ENCODE measurements at regions not wholly inside any gene's neighbourhood (a gene's known extent, or its start where the extent isn't known, plus 50 kb on each side); places are given as distances from the start of the nearest gene placed in this dataset.

DNA sequence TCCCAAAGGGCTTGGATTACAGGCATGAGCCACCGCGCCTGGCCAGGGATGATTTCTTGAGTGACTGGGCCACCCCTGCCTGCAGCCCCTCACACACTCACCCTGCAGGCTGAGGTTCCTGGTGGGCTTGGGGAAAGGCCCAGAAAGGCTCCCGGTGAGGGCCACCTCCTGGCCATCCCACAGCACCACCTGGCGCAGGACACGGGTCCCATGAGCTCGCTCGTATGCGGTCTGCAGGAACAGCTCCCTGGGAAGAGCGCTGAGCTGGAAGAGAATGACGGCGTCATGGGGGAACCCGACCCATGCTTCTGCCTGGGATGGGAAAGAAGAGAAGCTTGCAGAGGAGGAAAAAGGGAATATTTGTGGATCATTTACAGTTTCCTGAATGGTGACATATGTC lies 59.3 kb downstream of the RMI2 start:
- DNase-seq: no peak
- no peaks in the 10 kb centered on the region for H3K27me3 ChIP-seq (replicated peaks)
- no peaks in the 10 kb centered on the region for H3K36me3 ChIP-seq (replicated peaks)
- TF ChIP-seq, protein P1, sequence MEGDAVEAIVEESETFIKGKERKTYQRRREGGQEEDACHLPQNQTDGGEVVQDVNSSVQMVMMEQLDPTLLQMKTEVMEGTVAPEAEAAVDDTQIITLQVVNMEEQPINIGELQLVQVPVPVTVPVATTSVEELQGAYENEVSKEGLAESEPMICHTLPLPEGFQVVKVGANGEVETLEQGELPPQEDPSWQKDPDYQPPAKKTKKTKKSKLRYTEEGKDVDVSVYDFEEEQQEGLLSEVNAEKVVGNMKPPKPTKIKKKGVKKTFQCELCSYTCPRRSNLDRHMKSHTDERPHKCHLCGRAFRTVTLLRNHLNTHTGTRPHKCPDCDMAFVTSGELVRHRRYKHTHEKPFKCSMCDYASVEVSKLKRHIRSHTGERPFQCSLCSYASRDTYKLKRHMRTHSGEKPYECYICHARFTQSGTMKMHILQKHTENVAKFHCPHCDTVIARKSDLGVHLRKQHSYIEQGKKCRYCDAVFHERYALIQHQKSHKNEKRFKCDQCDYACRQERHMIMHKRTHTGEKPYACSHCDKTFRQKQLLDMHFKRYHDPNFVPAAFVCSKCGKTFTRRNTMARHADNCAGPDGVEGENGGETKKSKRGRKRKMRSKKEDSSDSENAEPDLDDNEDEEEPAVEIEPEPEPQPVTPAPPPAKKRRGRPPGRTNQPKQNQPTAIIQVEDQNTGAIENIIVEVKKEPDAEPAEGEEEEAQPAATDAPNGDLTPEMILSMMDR (IDR thresholded peaks at IDR 0.05; ENCODE audit: low read depth, low read length, missing control alignments): no peak
- H3K27ac ChIP-seq: no peak overlapping the region
- no peak overlapping the region for H3K4me3 ChIP-seq (ENCODE audit: low read depth, low read length)
- in situ Hi-C loops (cut with HindIII; ENCODE audit: low pct_ligation_motif_present, low sequenced_read_pairs): no loop called here

DNA sequence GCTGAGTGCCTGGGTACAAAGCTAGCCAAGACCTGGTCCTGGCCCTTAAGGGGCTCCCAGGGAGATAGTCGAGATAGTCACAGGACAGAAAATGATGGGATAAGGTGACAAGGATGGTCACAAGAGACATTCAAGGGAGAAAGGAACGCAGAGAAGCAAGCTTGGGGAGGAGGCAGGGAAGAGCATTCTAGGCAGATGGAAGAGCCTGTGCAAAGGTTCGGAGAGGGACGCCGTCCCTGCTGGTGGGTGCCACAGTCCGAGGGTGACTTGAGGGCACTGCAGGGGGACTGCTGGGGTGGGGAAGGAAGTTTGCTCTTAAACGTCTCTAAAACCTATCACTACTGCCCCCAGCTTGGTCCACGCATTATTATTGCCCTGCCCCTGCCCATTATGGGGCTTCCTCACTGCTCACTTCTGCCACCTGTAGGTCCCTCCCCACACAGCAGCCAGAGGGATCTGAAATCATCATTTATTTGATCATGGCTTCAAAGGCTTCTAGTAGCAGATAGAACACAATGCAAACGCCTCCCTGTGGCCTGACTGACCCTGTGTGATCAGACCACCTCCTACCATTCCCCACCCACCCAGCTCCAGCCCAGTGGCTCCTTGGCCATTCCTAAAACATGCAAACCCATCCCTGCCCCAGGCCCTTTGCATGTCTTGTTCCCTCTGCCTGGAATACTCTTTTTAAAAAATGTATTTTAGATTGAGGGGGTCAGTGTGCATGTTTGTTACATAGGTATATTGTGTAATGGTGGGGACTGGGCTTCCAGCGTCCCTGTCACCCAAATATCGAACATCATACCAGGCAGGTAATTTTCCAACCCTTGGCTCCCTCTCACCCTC lies 60.3 kb downstream of the RMI2 start:
- no peaks in the 10 kb centered on the region for H3K27me3 ChIP-seq (replicated peaks)
- no peak overlapping the region for H3K27ac ChIP-seq
- H3K36me3 ChIP-seq (replicated peaks): no peaks in the 10 kb centered on the region
- TF ChIP-seq, protein P1 (IDR thresholded peaks at IDR 0.05; ENCODE audit: low read depth, low read length, missing control alignments): peak; percentile 84
- no peak overlapping the region for H3K4me3 ChIP-seq (ENCODE audit: low read depth, low read length)
- in situ Hi-C loops (cut with HindIII; ENCODE audit: low pct_ligation_motif_present, low sequenced_read_pairs): no loop called here
- DNase-seq: peak; percentile 22

DNA sequence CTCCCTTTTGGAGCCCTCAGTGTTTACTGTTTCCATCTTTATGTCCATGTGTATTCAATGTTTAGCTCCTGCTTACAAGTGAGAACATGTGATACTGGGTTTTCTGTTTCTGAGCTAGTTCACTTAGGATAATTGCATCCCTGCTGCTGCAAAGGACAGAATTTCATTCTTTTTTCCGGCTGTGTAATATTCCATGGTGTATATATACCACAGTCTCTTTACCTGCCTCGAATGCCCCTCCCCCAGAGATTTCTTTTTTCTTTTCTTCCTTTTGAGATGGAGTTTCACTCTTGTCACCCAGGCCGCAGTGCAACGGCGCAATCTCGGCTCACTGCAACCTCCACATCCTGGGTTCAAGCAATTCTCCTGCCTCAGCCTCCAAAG lies 60.9 kb downstream of the RMI2 start:
- Histone ChIP-seq H3K4me3 (ENCODE audit: low read depth, low read length) (no peak overlapping the region), H3K36me3 (replicated peaks) (no peaks in the 10 kb centered on the region), H3K27me3 (replicated peaks) (no peaks in the 10 kb centered on the region), H3K27ac (no peak overlapping the region)
- in situ Hi-C loops (cut with HindIII; ENCODE audit: low pct_ligation_motif_present, low sequenced_read_pairs): no loop called here
- TF ChIP-seq, protein P1 (IDR thresholded peaks at IDR 0.05; ENCODE audit: low read depth, low read length, missing control alignments): no peak
- DNase-seq: no peak

DNA sequence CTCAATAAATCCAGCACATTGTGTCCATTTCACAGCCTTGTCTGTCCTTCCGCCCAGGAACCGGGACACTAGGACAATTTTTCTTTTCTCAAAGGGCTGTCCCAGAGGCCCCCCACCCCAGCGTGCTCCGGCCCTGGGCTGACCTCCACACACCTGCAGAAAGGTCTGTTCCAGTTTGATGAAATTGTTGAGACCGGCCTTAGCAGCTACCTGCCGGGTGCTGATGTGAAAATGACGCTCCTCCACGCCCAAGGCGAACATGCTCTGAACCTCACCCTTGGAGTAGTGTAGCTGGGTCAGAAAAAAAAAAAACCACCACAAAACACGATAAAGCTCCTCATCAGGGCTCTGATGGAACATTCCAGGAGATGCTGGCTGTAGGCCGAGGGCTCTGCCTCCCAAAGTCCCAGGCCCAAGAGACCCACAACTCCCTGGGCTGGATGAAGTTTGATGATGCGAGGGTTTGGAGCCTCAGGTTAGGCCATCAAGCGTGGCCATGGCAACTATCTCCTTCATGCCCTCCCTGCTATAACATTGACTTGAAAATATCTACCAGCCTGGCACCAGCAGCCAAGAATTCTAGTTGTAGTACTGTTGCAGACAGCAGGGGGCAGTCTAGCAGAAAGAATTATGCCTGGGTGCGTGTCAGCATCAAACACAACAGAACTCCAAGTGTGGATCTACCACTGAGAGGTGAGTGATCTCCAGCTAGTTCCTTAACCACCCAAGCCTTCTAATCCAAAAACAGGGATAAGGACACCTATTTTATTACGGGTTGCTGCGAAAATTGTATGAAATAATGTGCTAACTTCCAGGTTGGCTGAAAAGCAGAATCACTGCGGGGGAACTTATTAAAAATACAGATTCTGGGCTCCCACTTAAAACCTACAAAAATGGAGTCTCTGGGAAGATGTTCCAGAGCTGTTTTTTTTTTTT lies 62.1 kb downstream of the RMI2 start:
- Histone ChIP-seq H3K27me3 (replicated peaks) (no peaks in the 10 kb centered on the region), H3K27ac (no peak overlapping the region), H3K4me3 (ENCODE audit: low read depth, low read length) (no peak overlapping the region), H3K36me3 (replicated peaks) (no peaks in the 10 kb centered on the region)
- in situ Hi-C loops (cut with HindIII; ENCODE audit: low pct_ligation_motif_present, low sequenced_read_pairs): no loop called here
- DNase-seq: peak; percentile 76
- TF ChIP-seq, protein P1 (IDR thresholded peaks at IDR 0.05; ENCODE audit: low read depth, low read length, missing control alignments): peak; percentile 84

DNA sequence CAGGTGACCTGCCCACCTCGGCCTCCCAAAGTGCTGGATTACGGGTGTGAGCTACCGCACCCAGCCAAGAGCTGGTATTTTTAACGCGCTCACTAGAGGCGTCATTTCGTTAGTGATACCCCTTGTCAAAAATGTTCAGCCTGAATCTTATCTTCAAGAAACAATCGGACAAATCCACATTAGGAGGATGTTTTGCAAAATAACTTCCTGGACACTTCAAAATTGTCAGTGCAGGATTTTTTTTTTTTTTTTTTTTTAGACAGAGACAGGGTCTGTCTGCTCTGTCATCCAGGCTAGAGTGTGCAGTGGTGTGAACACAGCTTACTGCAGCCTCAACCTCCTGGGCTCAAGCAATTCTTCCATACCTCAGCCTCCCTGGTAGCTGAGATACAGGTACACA lies 63.0 kb downstream of the RMI2 start:
- in situ Hi-C loops (cut with HindIII; ENCODE audit: low pct_ligation_motif_present, low sequenced_read_pairs): no loop called here
- Histone ChIP-seq H3K4me3 (ENCODE audit: low read depth, low read length) (no peak overlapping the region), H3K36me3 (replicated peaks) (no peaks in the 10 kb centered on the region), H3K27me3 (replicated peaks) (no peaks in the 10 kb centered on the region), H3K27ac (no peak overlapping the region)
- DNase-seq: no peak
- TF ChIP-seq, protein P1 (IDR thresholded peaks at IDR 0.05; ENCODE audit: low read depth, low read length, missing control alignments): no peak

Measured in brain microvascular endothelial cell (primary cell).